GM12878 (cell line): ENCODE measurements at regions not wholly inside any gene's neighbourhood (a gene's known extent, or its start where the extent isn't known, plus 50 kb on each side); places are given as distances from the start of the nearest gene placed in this dataset.

Source experiments
- ATAC-seq: fragments of 200-7000 bp; cut with Tn5 transposase; 3 replicates; pipeline ENCODE4 v1.9.1; 2020; ENCODE audit warnings: mild to moderate bottlenecking, moderate library complexity
- BruUV-seq: library from RNA; stranded (reverse); fragments of 400-500 nt; replicated peaks from 2 replicates; lab custom pipeline; 2021; lab: Mats Ljungman, UMichigan
- CTCF ChIA-PET: fragments of 300-600 bp; sonication (Branson Sonifier 250); formaldehyde crosslinking; extraction: SDS; loops from one replicate; lab custom pipeline; 2021; ENCODE audit warnings: inconsistent platforms; lab: Yijun Ruan, JAX
- POLR2A ChIA-PET: fragments of 350-600 bp; formaldehyde crosslinking; extraction: SDS; loops from one replicate; lab custom pipeline; 2021; ENCODE audit warnings: inconsistent platforms; lab: Charles Lee
- RAD21 ChIA-PET: fragments of 300-600 bp; sonication (Branson Sonifier 250); formaldehyde crosslinking; loops from one replicate; lab custom pipeline; 2023; ENCODE audit warnings: antibody characterized with exemption; ENCODE audit not compliant: unreplicated experiment; lab: Charles Lee
- SMC1A ChIA-PET: fragments of 300-600 bp; sonication (Branson Sonifier 250); formaldehyde crosslinking; loops from one replicate; lab custom pipeline; 2023; ENCODE audit not compliant: unreplicated experiment, uncharacterized antibody; lab: Charles Lee
- DNase-seq: peaks from one replicate; pipeline ENCODE4 v3.0.0-alpha.2; 2011; ENCODE audit warnings: low read depth, low spot score
- FAIRE-seq: peaks from 3 replicates; lab custom pipeline; 2011; peaks lifted over from hg19 to GRCh38; lab: Jason Lieb, UNC
- H2AFZ ChIP-seq: 2 replicates; pipeline ENCODE4 v1.6.0; 2011; ENCODE audit warnings: low read depth, low read length, control low read depth; ENCODE audit not compliant: control insufficient read depth
- H3K27ac ChIP-seq: 2 replicates; pipeline ENCODE4 v1.5.1; 2011; ENCODE audit warnings: control low read depth; ENCODE audit not compliant: control insufficient read depth, insufficient read depth
- H3K27me3 ChIP-seq, 2 experiments: replicated peaks in 1 of 2; 2 replicates each; pipeline versions ENCODE4 v1.6.0 to v1.6.1; 2011; ENCODE audit warnings: low read length in 1 of 2; ENCODE audit not compliant: control insufficient read depth in 2 of 2, insufficient read depth in 2 of 2
- H3K36me3 ChIP-seq, 2 experiments: 2 replicates each; pipeline ENCODE4 v1.5.1; 2011; ENCODE audit warnings: low read length in 1 of 2; ENCODE audit not compliant: control insufficient read depth in 2 of 2, insufficient read depth in 2 of 2
- H3K4me1 ChIP-seq: 2 replicates; pipeline ENCODE4 v1.6.1; 2011; ENCODE audit warnings: mild to moderate bottlenecking, low read length, moderate library complexity, mixed read lengths; ENCODE audit not compliant: control insufficient read depth, insufficient read depth
- H3K4me2 ChIP-seq: 2 replicates; pipeline ENCODE4 v1.6.0; 2011; ENCODE audit warnings: control low read depth; ENCODE audit not compliant: control insufficient read depth, insufficient read depth
- H3K4me3 ChIP-seq: fragments of 200-600 bp; sonication (generic); 2 replicates; pipeline ENCODE4 v1.5.1; 2016
- H3K79me2 ChIP-seq: 2 replicates; pipeline ENCODE4 v1.6.0; 2011; ENCODE audit warnings: low read length; ENCODE audit not compliant: control insufficient read depth, insufficient read depth
- H3K9ac ChIP-seq: 2 replicates; pipeline ENCODE4 v1.8.0; 2011; ENCODE audit warnings: low read length, control low read depth, mixed read lengths; ENCODE audit not compliant: control insufficient read depth, insufficient read depth
- H3K9me3 ChIP-seq: replicated peaks from 3 replicates; pipeline ENCODE4 v1.5.1; 2011; ENCODE audit warnings: mild to moderate bottlenecking, low read length; ENCODE audit not compliant: control insufficient read depth, insufficient read depth
- H4K20me1 ChIP-seq: 2 replicates; pipeline ENCODE4 v1.6.0; 2011; ENCODE audit not compliant: control insufficient read depth, insufficient read depth
- BHLHE40 ChIP-seq, 2 experiments: fragments of 450-650 bp in 1 of 2; IDR thresholded peaks; 2 replicates each; pipeline ENCODE4 v1.6.1; 2011 to 2017; ENCODE audit warnings: low read depth in 2 of 2, borderline replicate concordance in 1 of 2, improper control_type of control experiment in 1 of 2, low read length in 1 of 2, mild to moderate bottlenecking in 1 of 2
- RAD51 ChIP-seq: fragments of 450-650 bp; IDR thresholded peaks from 2 replicates; pipeline ENCODE4 v1.6.1; 2016; ENCODE audit warnings: moderate library complexity, mild to moderate bottlenecking, inconsistent platforms
- SMC3 ChIP-seq: IDR thresholded peaks from 2 replicates; pipeline ENCODE4 v1.6.1; 2011; ENCODE audit warnings: low read length, improper control_type of control experiment, borderline replicate concordance
- TBL1XR1 ChIP-seq: IDR thresholded peaks from 2 replicates; pipeline ENCODE4 v1.6.1; 2012; ENCODE audit warnings: low read depth, low read length, improper control_type of control experiment
- ZNF274 ChIP-seq: IDR thresholded peaks from one replicate; pipeline ENCODE4 v1.8.0; 2011; ENCODE audit not compliant: insufficient read length, insufficient read depth
- WGBS: methylation state at CpG from one replicate; pipeline ENCODE4 v1.1.6; 2016; ENCODE audit warnings: low lambda C conversion rate; ENCODE audit not compliant: insufficient replicate concordance, insufficient coverage; ENCODE audit errors: missing lambda C conversion rate; 5-methylcytosine and 5-hydroxymethylcytosine counted together
- in situ Hi-C: fragments of 300-500 bp; cut with MboI; formaldehyde crosslinking; loops from 9 replicates; pipeline ENCODE4 v1.14.3; 2018; ENCODE audit warnings: mixed read lengths
- intact Hi-C: fragments of 100-400 bp; cut with micrococcal nuclease; formaldehyde crosslinking; loops from one replicate; pipeline ENCODE4 v1.14.2; 2022; ENCODE audit not compliant: unreplicated experiment
- TF ChIP-seq, protein P1 (sequence below): fragments of 450-650 bp; IDR thresholded peaks from 2 replicates; pipeline ENCODE4 v1.6.1; 2017; ENCODE audit warnings: mild to moderate bottlenecking, low read depth, inconsistent platforms; ENCODE audit not compliant: poor library complexity, severe bottlenecking
- TF ChIP-seq, protein P2 (sequence below): fragments of 450-650 bp; IDR thresholded peaks from 2 replicates; pipeline ENCODE4 v1.6.1; 2016; ENCODE audit warnings: mild to moderate bottlenecking, moderate library complexity, borderline replicate concordance
- TF ChIP-seq, protein P3 (sequence below): fragments of 450-650 bp; formaldehyde crosslinking; IDR thresholded peaks from 2 replicates; pipeline ENCODE4 v1.4.0; 2022; ENCODE audit warnings: mild to moderate bottlenecking, moderate library complexity
- TF ChIP-seq, protein P4 (sequence below): IDR thresholded peaks from 2 replicates; pipeline ENCODE4 v1.6.1; 2012; ENCODE audit warnings: improper control_type of control experiment, low read depth, low read length; ENCODE audit not compliant: insufficient replicate concordance

DNA sequence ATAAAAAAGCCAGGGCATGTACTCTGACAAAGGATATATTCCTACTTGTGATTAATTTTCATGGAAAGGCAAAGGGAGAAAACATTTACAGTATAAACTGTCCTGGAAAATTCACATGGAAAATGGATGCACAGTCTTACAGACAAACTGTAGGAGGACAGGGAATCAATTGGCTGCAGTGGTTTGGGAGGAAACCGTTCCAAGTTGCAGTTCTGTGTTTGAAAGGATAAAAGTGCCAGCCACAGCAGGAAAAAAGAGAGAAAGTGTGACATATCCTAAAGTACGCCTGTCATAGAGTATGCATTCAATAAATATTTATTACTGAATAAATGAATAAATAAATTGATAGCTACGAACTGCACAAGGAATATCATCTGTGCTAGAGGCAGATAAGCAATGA lies 462.9 kb downstream of the RAB38 start:
- Histone ChIP-seq H3K4me3 (no peak overlapping the region), H4K20me1 (no peaks in the 10 kb centered on the region), H3K79me2 (no peaks in the 10 kb centered on the region), H3K9ac (no peak overlapping the region), H3K4me2 (no peak overlapping the region), H3K36me3 (no peaks in the 10 kb centered on the region), H3K27ac (no peak overlapping the region), H3K9me3 (no peaks in the 10 kb centered on the region), H2AFZ (no peak overlapping the region), H3K4me1 (no peaks in the 10 kb centered on the region), H3K27me3 (no peaks in the 10 kb centered on the region; a peak in 1 of 4 replicates)
- ATAC-seq (no peak), FAIRE-seq (no peak), DNase-seq (no peak)
- in situ Hi-C loops: no loop called here
- RAD21 ChIA-PET: no interaction called here
- SMC1A ChIA-PET: no interaction called here
- WGBS: 12% methylated on average over 3 of the region's 3 CpGs
- BruUV-seq: no TSS peak
- intact Hi-C loops: no loop called here
- POLR2A ChIA-PET: no interaction called here
- CTCF ChIA-PET: interaction anchor here (1.5 kb wide), 1 partner anchor 10 kb away, joined by 4 read pairs; no protein-coding TSS in a partner anchor
- TF ChIP-seq, protein P1, sequence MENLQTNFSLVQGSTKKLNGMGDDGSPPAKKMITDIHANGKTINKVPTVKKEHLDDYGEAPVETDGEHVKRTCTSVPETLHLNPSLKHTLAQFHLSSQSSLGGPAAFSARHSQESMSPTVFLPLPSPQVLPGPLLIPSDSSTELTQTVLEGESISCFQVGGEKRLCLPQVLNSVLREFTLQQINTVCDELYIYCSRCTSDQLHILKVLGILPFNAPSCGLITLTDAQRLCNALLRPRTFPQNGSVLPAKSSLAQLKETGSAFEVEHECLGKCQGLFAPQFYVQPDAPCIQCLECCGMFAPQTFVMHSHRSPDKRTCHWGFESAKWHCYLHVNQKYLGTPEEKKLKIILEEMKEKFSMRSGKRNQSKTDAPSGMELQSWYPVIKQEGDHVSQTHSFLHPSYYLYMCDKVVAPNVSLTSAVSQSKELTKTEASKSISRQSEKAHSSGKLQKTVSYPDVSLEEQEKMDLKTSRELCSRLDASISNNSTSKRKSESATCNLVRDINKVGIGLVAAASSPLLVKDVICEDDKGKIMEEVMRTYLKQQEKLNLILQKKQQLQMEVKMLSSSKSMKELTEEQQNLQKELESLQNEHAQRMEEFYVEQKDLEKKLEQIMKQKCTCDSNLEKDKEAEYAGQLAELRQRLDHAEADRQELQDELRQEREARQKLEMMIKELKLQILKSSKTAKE: no peak
- no peak for TF ChIP-seq SMC3
- TF ChIP-seq, protein P2, sequence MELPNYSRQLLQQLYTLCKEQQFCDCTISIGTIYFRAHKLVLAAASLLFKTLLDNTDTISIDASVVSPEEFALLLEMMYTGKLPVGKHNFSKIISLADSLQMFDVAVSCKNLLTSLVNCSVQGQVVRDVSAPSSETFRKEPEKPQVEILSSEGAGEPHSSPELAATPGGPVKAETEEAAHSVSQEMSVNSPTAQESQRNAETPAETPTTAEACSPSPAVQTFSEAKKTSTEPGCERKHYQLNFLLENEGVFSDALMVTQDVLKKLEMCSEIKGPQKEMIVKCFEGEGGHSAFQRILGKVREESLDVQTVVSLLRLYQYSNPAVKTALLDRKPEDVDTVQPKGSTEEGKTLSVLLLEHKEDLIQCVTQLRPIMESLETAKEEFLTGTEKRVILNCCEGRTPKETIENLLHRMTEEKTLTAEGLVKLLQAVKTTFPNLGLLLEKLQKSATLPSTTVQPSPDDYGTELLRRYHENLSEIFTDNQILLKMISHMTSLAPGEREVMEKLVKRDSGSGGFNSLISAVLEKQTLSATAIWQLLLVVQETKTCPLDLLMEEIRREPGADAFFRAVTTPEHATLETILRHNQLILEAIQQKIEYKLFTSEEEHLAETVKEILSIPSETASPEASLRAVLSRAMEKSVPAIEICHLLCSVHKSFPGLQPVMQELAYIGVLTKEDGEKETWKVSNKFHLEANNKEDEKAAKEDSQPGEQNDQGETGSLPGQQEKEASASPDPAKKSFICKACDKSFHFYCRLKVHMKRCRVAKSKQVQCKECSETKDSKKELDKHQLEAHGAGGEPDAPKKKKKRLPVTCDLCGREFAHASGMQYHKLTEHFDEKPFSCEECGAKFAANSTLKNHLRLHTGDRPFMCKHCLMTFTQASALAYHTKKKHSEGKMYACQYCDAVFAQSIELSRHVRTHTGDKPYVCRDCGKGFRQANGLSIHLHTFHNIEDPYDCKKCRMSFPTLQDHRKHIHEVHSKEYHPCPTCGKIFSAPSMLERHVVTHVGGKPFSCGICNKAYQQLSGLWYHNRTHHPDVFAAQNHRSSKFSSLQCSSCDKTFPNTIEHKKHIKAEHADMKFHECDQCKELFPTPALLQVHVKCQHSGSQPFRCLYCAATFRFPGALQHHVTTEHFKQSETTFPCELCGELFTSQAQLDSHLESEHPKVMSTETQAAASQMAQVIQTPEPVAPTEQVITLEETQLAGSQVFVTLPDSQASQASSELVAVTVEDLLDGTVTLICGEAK: no peak
- TF ChIP-seq, protein P3, sequence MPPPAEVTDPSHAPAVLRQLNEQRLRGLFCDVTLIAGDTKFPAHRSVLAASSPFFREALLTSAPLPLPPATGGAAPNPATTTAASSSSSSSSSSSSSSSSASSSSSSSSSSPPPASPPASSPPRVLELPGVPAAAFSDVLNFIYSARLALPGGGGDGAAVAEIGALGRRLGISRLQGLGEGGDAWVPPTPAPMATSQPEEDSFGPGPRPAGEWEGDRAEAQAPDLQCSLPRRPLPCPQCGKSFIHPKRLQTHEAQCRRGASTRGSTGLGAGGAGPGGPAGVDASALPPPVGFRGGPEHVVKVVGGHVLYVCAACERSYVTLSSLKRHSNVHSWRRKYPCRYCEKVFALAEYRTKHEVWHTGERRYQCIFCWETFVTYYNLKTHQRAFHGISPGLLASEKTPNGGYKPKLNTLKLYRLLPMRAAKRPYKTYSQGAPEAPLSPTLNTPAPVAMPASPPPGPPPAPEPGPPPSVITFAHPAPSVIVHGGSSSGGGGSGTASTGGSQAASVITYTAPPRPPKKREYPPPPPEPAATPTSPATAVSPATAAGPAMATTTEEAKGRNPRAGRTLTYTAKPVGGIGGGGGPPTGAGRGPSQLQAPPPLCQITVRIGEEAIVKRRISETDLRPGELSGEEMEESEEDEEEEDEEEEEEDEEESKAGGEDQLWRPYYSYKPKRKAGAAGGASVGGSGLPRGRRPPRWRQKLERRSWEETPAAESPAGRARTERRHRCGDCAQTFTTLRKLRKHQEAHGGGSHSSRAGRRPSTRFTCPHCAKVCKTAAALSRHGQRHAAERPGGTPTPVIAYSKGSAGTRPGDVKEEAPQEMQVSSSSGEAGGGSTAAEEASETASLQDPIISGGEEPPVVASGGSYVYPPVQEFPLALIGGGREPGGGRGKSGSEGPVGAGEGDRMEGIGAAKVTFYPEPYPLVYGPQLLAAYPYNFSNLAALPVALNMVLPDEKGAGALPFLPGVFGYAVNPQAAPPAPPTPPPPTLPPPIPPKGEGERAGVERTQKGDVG (CRISPR knock-in tag): no peak
- TF ChIP-seq TBL1XR1: no peak
- no peak for TF ChIP-seq ZNF274
- TF ChIP-seq, protein P4, sequence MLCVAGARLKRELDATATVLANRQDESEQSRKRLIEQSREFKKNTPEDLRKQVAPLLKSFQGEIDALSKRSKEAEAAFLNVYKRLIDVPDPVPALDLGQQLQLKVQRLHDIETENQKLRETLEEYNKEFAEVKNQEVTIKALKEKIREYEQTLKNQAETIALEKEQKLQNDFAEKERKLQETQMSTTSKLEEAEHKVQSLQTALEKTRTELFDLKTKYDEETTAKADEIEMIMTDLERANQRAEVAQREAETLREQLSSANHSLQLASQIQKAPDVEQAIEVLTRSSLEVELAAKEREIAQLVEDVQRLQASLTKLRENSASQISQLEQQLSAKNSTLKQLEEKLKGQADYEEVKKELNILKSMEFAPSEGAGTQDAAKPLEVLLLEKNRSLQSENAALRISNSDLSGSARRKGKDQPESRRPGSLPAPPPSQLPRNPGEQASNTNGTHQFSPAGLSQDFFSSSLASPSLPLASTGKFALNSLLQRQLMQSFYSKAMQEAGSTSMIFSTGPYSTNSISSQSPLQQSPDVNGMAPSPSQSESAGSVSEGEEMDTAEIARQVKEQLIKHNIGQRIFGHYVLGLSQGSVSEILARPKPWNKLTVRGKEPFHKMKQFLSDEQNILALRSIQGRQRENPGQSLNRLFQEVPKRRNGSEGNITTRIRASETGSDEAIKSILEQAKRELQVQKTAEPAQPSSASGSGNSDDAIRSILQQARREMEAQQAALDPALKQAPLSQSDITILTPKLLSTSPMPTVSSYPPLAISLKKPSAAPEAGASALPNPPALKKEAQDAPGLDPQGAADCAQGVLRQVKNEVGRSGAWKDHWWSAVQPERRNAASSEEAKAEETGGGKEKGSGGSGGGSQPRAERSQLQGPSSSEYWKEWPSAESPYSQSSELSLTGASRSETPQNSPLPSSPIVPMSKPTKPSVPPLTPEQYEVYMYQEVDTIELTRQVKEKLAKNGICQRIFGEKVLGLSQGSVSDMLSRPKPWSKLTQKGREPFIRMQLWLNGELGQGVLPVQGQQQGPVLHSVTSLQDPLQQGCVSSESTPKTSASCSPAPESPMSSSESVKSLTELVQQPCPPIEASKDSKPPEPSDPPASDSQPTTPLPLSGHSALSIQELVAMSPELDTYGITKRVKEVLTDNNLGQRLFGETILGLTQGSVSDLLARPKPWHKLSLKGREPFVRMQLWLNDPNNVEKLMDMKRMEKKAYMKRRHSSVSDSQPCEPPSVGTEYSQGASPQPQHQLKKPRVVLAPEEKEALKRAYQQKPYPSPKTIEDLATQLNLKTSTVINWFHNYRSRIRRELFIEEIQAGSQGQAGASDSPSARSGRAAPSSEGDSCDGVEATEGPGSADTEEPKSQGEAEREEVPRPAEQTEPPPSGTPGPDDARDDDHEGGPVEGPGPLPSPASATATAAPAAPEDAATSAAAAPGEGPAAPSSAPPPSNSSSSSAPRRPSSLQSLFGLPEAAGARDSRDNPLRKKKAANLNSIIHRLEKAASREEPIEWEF: no peak
- TF ChIP-seq RAD51: no peak
- no peak for TF ChIP-seq BHLHE40 (IDR thresholded peaks at IDR 0.05; ENCODE audit: borderline replicate concordance in 1 of 2, low read depth in 2 of 2, low read length in 1 of 2)
